GM12878 (cell line): ENCODE measurements at regions not wholly inside any gene's neighbourhood (a gene's known extent, or its start where the extent isn't known, plus 50 kb on each side); places are given as distances from the start of the nearest gene placed in this dataset.

Experiments used
- ATAC-seq: fragments of 200-7000 bp; cut with Tn5 transposase; 3 replicates; pipeline ENCODE4 v1.9.1; 2020; ENCODE audit warnings: mild to moderate bottlenecking, moderate library complexity
- BruUV-seq: library from RNA; stranded (reverse); fragments of 400-500 nt; replicated peaks from 2 replicates; lab custom pipeline; 2021; lab: Mats Ljungman, UMichigan
- CTCF ChIA-PET: fragments of 300-600 bp; sonication (Branson Sonifier 250); formaldehyde crosslinking; extraction: SDS; loops from one replicate; lab custom pipeline; 2021; ENCODE audit warnings: inconsistent platforms; lab: Yijun Ruan, JAX
- POLR2A ChIA-PET: fragments of 350-600 bp; formaldehyde crosslinking; extraction: SDS; loops from one replicate; lab custom pipeline; 2021; ENCODE audit warnings: inconsistent platforms; lab: Charles Lee
- RAD21 ChIA-PET: fragments of 300-600 bp; sonication (Branson Sonifier 250); formaldehyde crosslinking; loops from one replicate; lab custom pipeline; 2023; ENCODE audit warnings: antibody characterized with exemption; ENCODE audit not compliant: unreplicated experiment; lab: Charles Lee
- SMC1A ChIA-PET: fragments of 300-600 bp; sonication (Branson Sonifier 250); formaldehyde crosslinking; loops from one replicate; lab custom pipeline; 2023; ENCODE audit not compliant: unreplicated experiment, uncharacterized antibody; lab: Charles Lee
- DNase-seq: peaks from one replicate; pipeline ENCODE4 v3.0.0-alpha.2; 2011; ENCODE audit warnings: low read depth, low spot score
- FAIRE-seq: peaks from 3 replicates; lab custom pipeline; 2011; peaks lifted over from hg19 to GRCh38; lab: Jason Lieb, UNC
- H2AFZ ChIP-seq: 2 replicates; pipeline ENCODE4 v1.6.0; 2011; ENCODE audit warnings: low read depth, low read length, control low read depth; ENCODE audit not compliant: control insufficient read depth
- H3K27ac ChIP-seq: 2 replicates; pipeline ENCODE4 v1.5.1; 2011; ENCODE audit warnings: control low read depth; ENCODE audit not compliant: control insufficient read depth, insufficient read depth
- H3K27me3 ChIP-seq, 2 experiments: replicated peaks in 1 of 2; 2 replicates each; pipeline versions ENCODE4 v1.6.0 to v1.6.1; 2011; ENCODE audit warnings: low read length in 1 of 2; ENCODE audit not compliant: control insufficient read depth in 2 of 2, insufficient read depth in 2 of 2
- H3K36me3 ChIP-seq, 2 experiments: 2 replicates each; pipeline ENCODE4 v1.5.1; 2011; ENCODE audit warnings: low read length in 1 of 2; ENCODE audit not compliant: control insufficient read depth in 2 of 2, insufficient read depth in 2 of 2
- H3K4me1 ChIP-seq: 2 replicates; pipeline ENCODE4 v1.6.1; 2011; ENCODE audit warnings: mild to moderate bottlenecking, low read length, moderate library complexity, mixed read lengths; ENCODE audit not compliant: control insufficient read depth, insufficient read depth
- H3K4me2 ChIP-seq: 2 replicates; pipeline ENCODE4 v1.6.0; 2011; ENCODE audit warnings: control low read depth; ENCODE audit not compliant: control insufficient read depth, insufficient read depth
- H3K4me3 ChIP-seq: fragments of 200-600 bp; sonication (generic); 2 replicates; pipeline ENCODE4 v1.5.1; 2016
- H3K79me2 ChIP-seq: 2 replicates; pipeline ENCODE4 v1.6.0; 2011; ENCODE audit warnings: low read length; ENCODE audit not compliant: control insufficient read depth, insufficient read depth
- H3K9ac ChIP-seq: 2 replicates; pipeline ENCODE4 v1.8.0; 2011; ENCODE audit warnings: low read length, control low read depth, mixed read lengths; ENCODE audit not compliant: control insufficient read depth, insufficient read depth
- H3K9me3 ChIP-seq: replicated peaks from 3 replicates; pipeline ENCODE4 v1.5.1; 2011; ENCODE audit warnings: mild to moderate bottlenecking, low read length; ENCODE audit not compliant: control insufficient read depth, insufficient read depth
- H4K20me1 ChIP-seq: 2 replicates; pipeline ENCODE4 v1.6.0; 2011; ENCODE audit not compliant: control insufficient read depth, insufficient read depth
- CHD1 ChIP-seq: IDR thresholded peaks from 2 replicates; pipeline ENCODE4 v1.6.1; 2012; ENCODE audit warnings: low read depth, low read length, improper control_type of control experiment
- EP300 ChIP-seq, 2 experiments: fragments of 150-350 bp in 1 of 2; IDR thresholded peaks; 2 replicates each; pipeline ENCODE4 v1.6.1; 2011 to 2012; ENCODE audit warnings: low read depth in 2 of 2, low read length in 2 of 2, borderline replicate concordance in 1 of 2, improper control_type of control experiment in 1 of 2, inconsistent platforms in 1 of 2; ENCODE audit not compliant: control insufficient read depth in 1 of 2
- HCFC1 ChIP-seq: fragments of 150-350 bp; IDR thresholded peaks from 2 replicates; pipeline ENCODE4 v1.6.1; 2014; ENCODE audit warnings: low read length
- MEF2B ChIP-seq: fragments of 450-650 bp; IDR thresholded peaks from 2 replicates; pipeline ENCODE4 v1.6.1; 2018; ENCODE audit warnings: mild to moderate bottlenecking, moderate library complexity; ENCODE audit not compliant: partially characterized antibody, poor library complexity, severe bottlenecking
- MYC ChIP-seq: IDR thresholded peaks from 2 replicates; pipeline ENCODE4 v1.6.1; 2011; ENCODE audit warnings: mild to moderate bottlenecking, low read length, moderate library complexity, inconsistent platforms; ENCODE audit not compliant: insufficient read depth, insufficient replicate concordance, insufficient read length, severe bottlenecking
- POLR2AphosphoS2 ChIP-seq: IDR thresholded peaks from 2 replicates; pipeline ENCODE4 v1.6.1; 2011; ENCODE audit warnings: low read depth, mild to moderate bottlenecking, low read length, improper control_type of control experiment, moderate library complexity
- SP1 ChIP-seq: IDR thresholded peaks from one replicate; pipeline ENCODE4 v1.6.1; 2011; ENCODE audit warnings: low read depth, low read length
- SRF ChIP-seq, 2 experiments: IDR thresholded peaks; 2 replicates each; pipeline ENCODE4 v1.6.1; 2011; ENCODE audit warnings: low read depth in 2 of 2, low read length in 2 of 2, mild to moderate bottlenecking in 1 of 2, moderate library complexity in 1 of 2
- STAT3 ChIP-seq: IDR thresholded peaks from 2 replicates; pipeline ENCODE4 v1.6.1; 2011; ENCODE audit warnings: low read depth, low read length, improper control_type of control experiment
- SUZ12 ChIP-seq: fragments of 200-600 bp; sonication (generic); IDR thresholded peaks from one replicate; pipeline ENCODE4 v1.6.1; 2018; ENCODE audit warnings: antibody characterized with exemption, mild to moderate bottlenecking; ENCODE audit not compliant: unreplicated experiment
- YBX1 ChIP-seq: fragments of 450-650 bp; IDR thresholded peaks from 2 replicates; pipeline ENCODE4 v1.6.1; 2016; ENCODE audit warnings: antibody characterized with exemption
- in situ Hi-C: fragments of 300-500 bp; cut with MboI; formaldehyde crosslinking; loops from 9 replicates; pipeline ENCODE4 v1.14.3; 2018; ENCODE audit warnings: mixed read lengths
- intact Hi-C: fragments of 100-400 bp; cut with micrococcal nuclease; formaldehyde crosslinking; loops from one replicate; pipeline ENCODE4 v1.14.2; 2022; ENCODE audit not compliant: unreplicated experiment
- TF ChIP-seq, protein P1 (sequence below): fragments of 450-650 bp; IDR thresholded peaks from 2 replicates; pipeline ENCODE4 v1.6.1; 2018; ENCODE audit warnings: mild to moderate bottlenecking, low read depth, moderate library complexity; ENCODE audit not compliant: partially characterized antibody
- TF ChIP-seq, protein P2 (sequence below): fragments of 150-350 bp; IDR thresholded peaks from 2 replicates; pipeline ENCODE4 v1.6.1; 2016; ENCODE audit warnings: low read depth, low read length
- TF ChIP-seq, protein P3 (sequence below): fragments of 450-650 bp; IDR thresholded peaks from 2 replicates; pipeline ENCODE4 v1.6.1; 2017; ENCODE audit warnings: antibody characterized with exemption, mild to moderate bottlenecking, moderate library complexity

GRCh38 chr14:88085736-88086135 lies 80.8 kb downstream of the GPR65 start (continued):
- TF ChIP-seq, protein P1, sequence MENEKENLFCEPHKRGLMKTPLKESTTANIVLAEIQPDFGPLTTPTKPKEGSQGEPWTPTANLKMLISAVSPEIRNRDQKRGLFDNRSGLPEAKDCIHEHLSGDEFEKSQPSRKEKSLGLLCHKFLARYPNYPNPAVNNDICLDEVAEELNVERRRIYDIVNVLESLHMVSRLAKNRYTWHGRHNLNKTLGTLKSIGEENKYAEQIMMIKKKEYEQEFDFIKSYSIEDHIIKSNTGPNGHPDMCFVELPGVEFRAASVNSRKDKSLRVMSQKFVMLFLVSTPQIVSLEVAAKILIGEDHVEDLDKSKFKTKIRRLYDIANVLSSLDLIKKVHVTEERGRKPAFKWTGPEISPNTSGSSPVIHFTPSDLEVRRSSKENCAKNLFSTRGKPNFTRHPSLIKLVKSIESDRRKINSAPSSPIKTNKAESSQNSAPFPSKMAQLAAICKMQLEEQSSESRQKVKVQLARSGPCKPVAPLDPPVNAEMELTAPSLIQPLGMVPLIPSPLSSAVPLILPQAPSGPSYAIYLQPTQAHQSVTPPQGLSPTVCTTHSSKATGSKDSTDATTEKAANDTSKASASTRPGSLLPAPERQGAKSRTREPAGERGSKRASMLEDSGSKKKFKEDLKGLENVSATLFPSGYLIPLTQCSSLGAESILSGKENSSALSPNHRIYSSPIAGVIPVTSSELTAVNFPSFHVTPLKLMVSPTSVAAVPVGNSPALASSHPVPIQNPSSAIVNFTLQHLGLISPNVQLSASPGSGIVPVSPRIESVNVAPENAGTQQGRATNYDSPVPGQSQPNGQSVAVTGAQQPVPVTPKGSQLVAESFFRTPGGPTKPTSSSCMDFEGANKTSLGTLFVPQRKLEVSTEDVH, result no peak

DNA sequence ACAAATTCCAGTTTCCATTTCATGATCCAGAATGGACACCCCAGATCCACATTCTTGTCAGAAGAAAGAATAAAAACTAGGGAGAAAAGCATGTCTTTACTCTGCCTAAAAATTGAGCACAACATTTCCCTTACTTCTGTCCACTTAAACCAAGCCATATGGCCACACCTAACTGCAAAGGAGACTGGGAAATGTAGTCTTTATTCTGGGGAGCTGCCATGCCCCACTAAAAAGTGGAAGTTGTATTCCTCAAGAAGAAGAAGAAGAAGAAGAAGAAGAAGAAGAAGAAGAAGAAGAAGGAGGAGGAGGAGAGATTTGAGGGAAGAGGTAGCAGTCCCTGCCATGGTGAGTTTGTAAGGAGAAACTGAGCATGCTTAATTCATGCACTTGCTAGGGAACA lies 84.5 kb downstream of the GPR65 start:
- Histone ChIP-seq H3K9ac (no peak overlapping the region), H3K27ac (no peak overlapping the region), H3K79me2 (no peaks in the 10 kb centered on the region), H3K4me2 (no peak overlapping the region), H3K4me1 (no peaks in the 10 kb centered on the region), H3K9me3 (no peaks in the 10 kb centered on the region), H3K36me3 (no peaks in the 10 kb centered on the region), H3K27me3 (no peaks in the 10 kb centered on the region; a peak in 3 of 4 replicates), H4K20me1 (no peaks in the 10 kb centered on the region), H3K4me3 (no peak overlapping the region), H2AFZ (no peak overlapping the region)
- no peak for ATAC-seq
- intact Hi-C loops (no loop called here), in situ Hi-C loops (no loop called here)
- no peak for FAIRE-seq
- ChIA-PET POLR2A (no interaction called here), CTCF (interaction anchor here (1.0 kb wide), 1 partner anchor 129 kb away, joined by 3 read pairs; no protein-coding TSS in a partner anchor), RAD21 (no interaction called here), SMC1A (interaction anchor here (0.9 to 1.5 kb wide), 2 partner anchors 9 to 145 kb away, joined by 3 read pairs; no protein-coding TSS in a partner anchor)
- DNase-seq, result no peak
- no TSS peak for BruUV-seq
- TF ChIP-seq STAT3 (no peak), EP300 (IDR thresholded peaks at IDR 0.05; ENCODE audit: borderline replicate concordance in 1 of 2, control insufficient read depth in 1 of 2, low read depth in 2 of 2, low read length in 2 of 2) (no peak), HCFC1 (no peak), CHD1 (no peak), SP1 (no peak), POLR2AphosphoS2 (no peak), YBX1 (no peak), MEF2B (no peak), SUZ12 (no peak), SRF (IDR thresholded peaks at IDR 0.05; ENCODE audit: low read depth in 2 of 2, low read length in 2 of 2) (no peak), MYC (no peak)
- TF ChIP-seq, protein P2, sequence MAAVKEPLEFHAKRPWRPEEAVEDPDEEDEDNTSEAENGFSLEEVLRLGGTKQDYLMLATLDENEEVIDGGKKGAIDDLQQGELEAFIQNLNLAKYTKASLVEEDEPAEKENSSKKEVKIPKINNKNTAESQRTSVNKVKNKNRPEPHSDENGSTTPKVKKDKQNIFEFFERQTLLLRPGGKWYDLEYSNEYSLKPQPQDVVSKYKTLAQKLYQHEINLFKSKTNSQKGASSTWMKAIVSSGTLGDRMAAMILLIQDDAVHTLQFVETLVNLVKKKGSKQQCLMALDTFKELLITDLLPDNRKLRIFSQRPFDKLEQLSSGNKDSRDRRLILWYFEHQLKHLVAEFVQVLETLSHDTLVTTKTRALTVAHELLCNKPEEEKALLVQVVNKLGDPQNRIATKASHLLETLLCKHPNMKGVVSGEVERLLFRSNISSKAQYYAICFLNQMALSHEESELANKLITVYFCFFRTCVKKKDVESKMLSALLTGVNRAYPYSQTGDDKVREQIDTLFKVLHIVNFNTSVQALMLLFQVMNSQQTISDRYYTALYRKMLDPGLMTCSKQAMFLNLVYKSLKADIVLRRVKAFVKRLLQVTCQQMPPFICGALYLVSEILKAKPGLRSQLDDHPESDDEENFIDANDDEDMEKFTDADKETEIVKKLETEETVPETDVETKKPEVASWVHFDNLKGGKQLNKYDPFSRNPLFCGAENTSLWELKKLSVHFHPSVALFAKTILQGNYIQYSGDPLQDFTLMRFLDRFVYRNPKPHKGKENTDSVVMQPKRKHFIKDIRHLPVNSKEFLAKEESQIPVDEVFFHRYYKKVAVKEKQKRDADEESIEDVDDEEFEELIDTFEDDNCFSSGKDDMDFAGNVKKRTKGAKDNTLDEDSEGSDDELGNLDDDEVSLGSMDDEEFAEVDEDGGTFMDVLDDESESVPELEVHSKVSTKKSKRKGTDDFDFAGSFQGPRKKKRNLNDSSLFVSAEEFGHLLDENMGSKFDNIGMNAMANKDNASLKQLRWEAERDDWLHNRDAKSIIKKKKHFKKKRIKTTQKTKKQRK, result no peak
- TF ChIP-seq, protein P3, sequence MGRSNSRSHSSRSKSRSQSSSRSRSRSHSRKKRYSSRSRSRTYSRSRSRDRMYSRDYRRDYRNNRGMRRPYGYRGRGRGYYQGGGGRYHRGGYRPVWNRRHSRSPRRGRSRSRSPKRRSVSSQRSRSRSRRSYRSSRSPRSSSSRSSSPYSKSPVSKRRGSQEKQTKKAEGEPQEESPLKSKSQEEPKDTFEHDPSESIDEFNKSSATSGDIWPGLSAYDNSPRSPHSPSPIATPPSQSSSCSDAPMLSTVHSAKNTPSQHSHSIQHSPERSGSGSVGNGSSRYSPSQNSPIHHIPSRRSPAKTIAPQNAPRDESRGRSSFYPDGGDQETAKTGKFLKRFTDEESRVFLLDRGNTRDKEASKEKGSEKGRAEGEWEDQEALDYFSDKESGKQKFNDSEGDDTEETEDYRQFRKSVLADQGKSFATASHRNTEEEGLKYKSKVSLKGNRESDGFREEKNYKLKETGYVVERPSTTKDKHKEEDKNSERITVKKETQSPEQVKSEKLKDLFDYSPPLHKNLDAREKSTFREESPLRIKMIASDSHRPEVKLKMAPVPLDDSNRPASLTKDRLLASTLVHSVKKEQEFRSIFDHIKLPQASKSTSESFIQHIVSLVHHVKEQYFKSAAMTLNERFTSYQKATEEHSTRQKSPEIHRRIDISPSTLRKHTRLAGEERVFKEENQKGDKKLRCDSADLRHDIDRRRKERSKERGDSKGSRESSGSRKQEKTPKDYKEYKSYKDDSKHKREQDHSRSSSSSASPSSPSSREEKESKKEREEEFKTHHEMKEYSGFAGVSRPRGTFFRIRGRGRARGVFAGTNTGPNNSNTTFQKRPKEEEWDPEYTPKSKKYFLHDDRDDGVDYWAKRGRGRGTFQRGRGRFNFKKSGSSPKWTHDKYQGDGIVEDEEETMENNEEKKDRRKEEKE, result no peak
